ENCODE measurements at regions not wholly inside any gene's neighbourhood (a gene's known extent, or its start where the extent isn't known, plus 50 kb on each side); places are given as distances from the start of the nearest gene placed in this dataset.
"Not testable (repeated sequence)": the region's sequence is repeated elsewhere in the genome, so short reads cannot be mapped to it uniquely, and the experiment has no call there.

GRCh38 chr2:187617905-187618304 is 63.7 kb upstream of the TFPI start:
- no peaks in the 10 kb centered on the region for H3K27me3 ChIP-seq (replicated peaks; ENCODE audit: control insufficient read depth, insufficient read depth, low read length)
- TF ChIP-seq, protein P1, sequence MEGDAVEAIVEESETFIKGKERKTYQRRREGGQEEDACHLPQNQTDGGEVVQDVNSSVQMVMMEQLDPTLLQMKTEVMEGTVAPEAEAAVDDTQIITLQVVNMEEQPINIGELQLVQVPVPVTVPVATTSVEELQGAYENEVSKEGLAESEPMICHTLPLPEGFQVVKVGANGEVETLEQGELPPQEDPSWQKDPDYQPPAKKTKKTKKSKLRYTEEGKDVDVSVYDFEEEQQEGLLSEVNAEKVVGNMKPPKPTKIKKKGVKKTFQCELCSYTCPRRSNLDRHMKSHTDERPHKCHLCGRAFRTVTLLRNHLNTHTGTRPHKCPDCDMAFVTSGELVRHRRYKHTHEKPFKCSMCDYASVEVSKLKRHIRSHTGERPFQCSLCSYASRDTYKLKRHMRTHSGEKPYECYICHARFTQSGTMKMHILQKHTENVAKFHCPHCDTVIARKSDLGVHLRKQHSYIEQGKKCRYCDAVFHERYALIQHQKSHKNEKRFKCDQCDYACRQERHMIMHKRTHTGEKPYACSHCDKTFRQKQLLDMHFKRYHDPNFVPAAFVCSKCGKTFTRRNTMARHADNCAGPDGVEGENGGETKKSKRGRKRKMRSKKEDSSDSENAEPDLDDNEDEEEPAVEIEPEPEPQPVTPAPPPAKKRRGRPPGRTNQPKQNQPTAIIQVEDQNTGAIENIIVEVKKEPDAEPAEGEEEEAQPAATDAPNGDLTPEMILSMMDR (IDR thresholded peaks at IDR 0.05; ENCODE audit: insufficient read depth, low read length, poor library complexity, severe bottlenecking) = no peak
- no peak overlapping the region for H3K4me3 ChIP-seq (replicated peaks; ENCODE audit: low read depth, low read length)
- DNase-seq (ENCODE audit: extremely low read depth, insufficient read length) = no peak
- no peaks in the 10 kb centered on the region for H3K36me3 ChIP-seq (ENCODE audit: control insufficient read depth, insufficient read depth, low read length)

DNA sequence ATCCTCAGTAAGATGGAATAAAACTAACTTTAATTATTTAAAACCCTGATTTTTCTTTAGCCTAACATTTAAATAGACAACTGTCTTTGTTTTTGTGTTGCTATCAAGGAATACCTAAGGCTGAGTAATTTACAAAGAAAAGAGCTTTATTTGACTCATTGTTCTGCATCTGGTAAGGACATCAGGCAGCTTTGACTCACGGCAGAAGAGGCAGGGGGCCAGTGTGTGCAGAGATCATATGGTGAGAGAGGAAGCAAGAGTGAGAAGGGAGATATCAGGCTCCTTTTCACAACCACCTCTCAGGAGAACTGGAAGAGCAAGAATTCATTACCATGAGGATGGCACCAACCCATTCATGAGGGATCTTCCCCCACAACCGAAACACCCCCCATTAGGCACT is 64.6 kb upstream of the TFPI start:
- no peak for DNase-seq (ENCODE audit: extremely low read depth, insufficient read length)
- no peaks in the 10 kb centered on the region for H3K27me3 ChIP-seq (replicated peaks; ENCODE audit: control insufficient read depth, insufficient read depth, low read length)

DNA sequence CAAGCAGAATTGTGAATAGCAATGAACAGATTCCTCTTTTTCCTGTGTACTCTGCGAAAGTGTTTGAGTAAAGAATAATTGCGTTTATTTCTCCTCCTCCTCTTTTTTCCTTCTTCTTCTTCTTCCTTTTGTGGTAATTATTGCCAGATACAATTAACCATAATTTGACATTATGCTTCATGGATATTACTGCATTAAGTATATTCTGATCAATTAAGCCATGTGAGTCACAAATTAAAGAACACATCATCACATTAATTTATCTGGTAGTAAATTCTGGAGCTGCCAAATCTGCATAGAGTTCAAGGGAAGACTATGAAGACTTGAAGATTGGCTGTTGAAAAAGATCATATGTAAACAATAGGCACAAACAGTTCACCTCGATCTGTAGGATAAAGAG is 72.9 kb upstream of the TFPI start:
- no peaks in the 10 kb centered on the region for H3K27me3 ChIP-seq (replicated peaks; ENCODE audit: control insufficient read depth, insufficient read depth, low read length)
- no peak overlapping the region for H3K4me3 ChIP-seq (replicated peaks; ENCODE audit: low read depth, low read length)
- TF ChIP-seq, protein P1 (IDR thresholded peaks at IDR 0.05; ENCODE audit: insufficient read depth, low read length, poor library complexity, severe bottlenecking) = no peak
- DNase-seq (ENCODE audit: extremely low read depth, insufficient read length) = no peak
- no peaks in the 10 kb centered on the region for H3K36me3 ChIP-seq (ENCODE audit: control insufficient read depth, insufficient read depth, low read length)

More for the DNA sequence above, 64.6 kb upstream of the TFPI start:
- TF ChIP-seq, protein P1 (IDR thresholded peaks at IDR 0.05; ENCODE audit: insufficient read depth, low read length, poor library complexity, severe bottlenecking) = no peak
- no peak overlapping the region for H3K4me3 ChIP-seq (replicated peaks; ENCODE audit: low read depth, low read length)
- H3K36me3 ChIP-seq (ENCODE audit: control insufficient read depth, insufficient read depth, low read length) = no peaks in the 10 kb centered on the region

GRCh38 chr2:187636731-187637391 is 82.6 kb upstream of the TFPI start:
- H3K27me3 ChIP-seq (replicated peaks; ENCODE audit: control insufficient read depth, insufficient read depth, low read length); H3K4me3 ChIP-seq (replicated peaks; ENCODE audit: low read depth, low read length); DNase-seq (ENCODE audit: extremely low read depth, insufficient read length); H3K36me3 ChIP-seq (ENCODE audit: control insufficient read depth, insufficient read depth, low read length): not testable (repeated sequence)

DNA sequence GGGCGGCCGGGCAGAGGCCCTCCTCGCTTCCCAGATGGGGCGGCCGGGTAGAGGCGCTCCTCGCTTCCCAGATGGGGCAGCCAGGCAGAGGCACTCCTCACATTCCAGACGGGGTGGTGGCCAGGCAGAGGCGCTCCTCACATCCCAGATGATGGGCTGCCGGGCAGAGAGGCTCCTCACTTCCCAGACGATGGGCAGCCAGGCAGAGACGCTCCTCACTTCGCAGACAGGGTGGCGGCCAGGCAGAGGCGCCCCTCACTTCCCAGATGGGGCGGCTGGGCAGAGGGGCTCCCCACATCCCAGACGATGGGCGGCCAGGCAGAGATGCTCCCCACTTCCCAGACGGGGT is 83.1 kb upstream of the TFPI start:
- H3K4me3 ChIP-seq (replicated peaks; ENCODE audit: low read depth, low read length); H3K27me3 ChIP-seq (replicated peaks; ENCODE audit: control insufficient read depth, insufficient read depth, low read length); H3K36me3 ChIP-seq (ENCODE audit: control insufficient read depth, insufficient read depth, low read length); DNase-seq (ENCODE audit: extremely low read depth, insufficient read length): not testable (repeated sequence)

- not testable (repeated sequence) for H3K4me3 ChIP-seq (replicated peaks; ENCODE audit: low read depth, low read length); DNase-seq (ENCODE audit: extremely low read depth, insufficient read length); H3K36me3 ChIP-seq (ENCODE audit: control insufficient read depth, insufficient read depth, low read length); H3K27me3 ChIP-seq (replicated peaks; ENCODE audit: control insufficient read depth, insufficient read depth, low read length)
Measured at GRCh38 chr2:187637771-187638170, 83.5 kb upstream of the TFPI start.

GRCh38 chr2:187638840-187639239 is 84.6 kb upstream of the TFPI start:
- no peaks in the 10 kb centered on the region for H3K36me3 ChIP-seq (ENCODE audit: control insufficient read depth, insufficient read depth, low read length)
- no peak overlapping the region for H3K4me3 ChIP-seq (replicated peaks; ENCODE audit: low read depth, low read length)
- H3K27me3 ChIP-seq (replicated peaks; ENCODE audit: control insufficient read depth, insufficient read depth, low read length) = no peaks in the 10 kb centered on the region
- DNase-seq (ENCODE audit: extremely low read depth, insufficient read length) = no peak
- TF ChIP-seq, protein P1 (IDR thresholded peaks at IDR 0.05; ENCODE audit: insufficient read depth, low read length, poor library complexity, severe bottlenecking) = no peak
